SK-N-MC (cell line): ENCODE measurements at regions not wholly inside any gene's neighbourhood (a gene's known extent, or its start where the extent isn't known, plus 50 kb on each side); places are given as distances from the start of the nearest gene placed in this dataset.

Experiments
- EZH2 ChIP-seq: fragments of 200-600 bp; sonication (generic); IDR thresholded peaks from one replicate; pipeline ENCODE4 v1.6.1; 2017; ENCODE audit warnings: antibody characterized with exemption
- FOXP2 ChIP-seq: optimal IDR thresholded peaks from 2 replicates; pipeline ENCODE3; 2011; ENCODE audit warnings: mild to moderate bottlenecking, moderate library complexity; ENCODE audit not compliant: insufficient read depth; ENCODE audit errors: extremely low read length, control extremely low read depth
- POLR2AphosphoS5 ChIP-seq: IDR thresholded peaks from 2 replicates; pipeline ENCODE4 v1.6.1; 2012; ENCODE audit warnings: mild to moderate bottlenecking, low read depth, low read length, borderline replicate concordance

DNA sequence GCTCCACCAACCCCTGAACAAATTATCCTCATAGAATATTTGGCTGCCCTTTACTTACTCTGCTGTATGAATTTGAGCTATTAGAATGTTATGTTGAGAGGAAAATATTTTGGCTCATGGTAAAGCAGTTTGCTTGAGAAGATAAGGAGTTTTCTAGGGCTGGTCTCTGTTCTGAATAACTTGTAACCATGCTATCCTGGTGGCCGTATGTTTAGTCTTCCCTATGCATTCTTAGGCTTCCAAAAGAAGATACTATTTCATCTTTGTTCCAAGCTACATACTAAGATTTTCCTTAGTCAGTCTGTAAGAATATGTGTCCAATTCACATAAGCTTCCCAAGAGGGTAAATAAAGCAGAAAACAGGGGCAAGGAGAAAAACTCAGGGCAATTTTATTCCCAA is 1105.1 kb upstream of the PIK3C3 start:
- no peak for TF ChIP-seq POLR2AphosphoS5
- TF ChIP-seq FOXP2: no peak
- TF ChIP-seq EZH2: no peak
